H9 (cell line): ENCODE measurements at regions not wholly inside any gene's neighbourhood (a gene's known extent, or its start where the extent isn't known, plus 50 kb on each side); places are given as distances from the start of the nearest gene placed in this dataset.

ENCODE experiments used
- DNase-seq: peaks from one replicate; pipeline ENCODE4 v3.0.0-alpha.2; 2017
- H2AFZ ChIP-seq: one replicate; pipeline ENCODE4 v1.6.1; 2013; ENCODE audit warnings: mild to moderate bottlenecking, low read length, control low read depth, moderate library complexity
- H2AK5ac ChIP-seq: 2 replicates; pipeline ENCODE4 v1.6.1; 2013; ENCODE audit warnings: low read length, control low read depth, mixed read lengths; ENCODE audit not compliant: insufficient read length
- H2BK120ac ChIP-seq: one replicate; pipeline ENCODE4 v1.6.1; 2013; ENCODE audit warnings: low read depth, mild to moderate bottlenecking, low read length, control low read depth, inconsistent platforms; ENCODE audit not compliant: poor library complexity, severe bottlenecking
- H2BK12ac ChIP-seq: 2 replicates; pipeline ENCODE4 v1.6.1; 2013; ENCODE audit warnings: low read length, control low read depth, mixed read lengths, low read depth; ENCODE audit not compliant: insufficient read length
- H2BK15ac ChIP-seq: 2 replicates; pipeline ENCODE4 v1.6.1; 2013; ENCODE audit warnings: low read depth, low read length, control low read depth
- H2BK20ac ChIP-seq: one replicate; pipeline ENCODE4 v1.6.1; 2013; ENCODE audit warnings: low read depth, mild to moderate bottlenecking, low read length, control low read depth, inconsistent platforms; ENCODE audit not compliant: poor library complexity, severe bottlenecking
- H2BK5ac ChIP-seq: 2 replicates; pipeline ENCODE4 v1.6.1; 2013; ENCODE audit warnings: low read length, control low read depth, mixed read lengths; ENCODE audit not compliant: insufficient read length
- H3K14ac ChIP-seq: 2 replicates; pipeline ENCODE4 v1.6.1; 2013; ENCODE audit warnings: low read length, control low read depth; ENCODE audit not compliant: insufficient read depth
- H3K18ac ChIP-seq: 2 replicates; pipeline ENCODE4 v1.6.1; 2013; ENCODE audit warnings: low read depth, mild to moderate bottlenecking, mixed read lengths, low read length, control low read depth; ENCODE audit not compliant: insufficient read length
- H3K23ac ChIP-seq: 2 replicates; pipeline ENCODE4 v1.6.1; 2013; ENCODE audit warnings: low read length, control low read depth, mixed read lengths, low read depth; ENCODE audit not compliant: insufficient read length
- H3K23me2 ChIP-seq: 2 replicates; pipeline ENCODE4 v1.6.1; 2013; ENCODE audit warnings: low read depth, mild to moderate bottlenecking, mixed read lengths, low read length, control low read depth; ENCODE audit not compliant: insufficient read length, poor library complexity, severe bottlenecking
- H3K27ac ChIP-seq: 2 replicates; pipeline ENCODE4 v1.5.1; 2013; ENCODE audit warnings: low read length, control low read depth, mixed read lengths, low read depth; ENCODE audit not compliant: insufficient read length
- H3K27me3 ChIP-seq: 2 replicates; pipeline ENCODE4 v1.6.1; 2013; ENCODE audit warnings: low read length, control low read depth, inconsistent platforms; ENCODE audit not compliant: insufficient read depth
- H3K4ac ChIP-seq: 2 replicates; pipeline ENCODE4 v1.6.1; 2013; ENCODE audit warnings: low read depth, mild to moderate bottlenecking, control low read depth, inconsistent platforms, low read length, moderate library complexity
- H3K4me1 ChIP-seq: 2 replicates; pipeline ENCODE4 v1.6.1; 2013; ENCODE audit warnings: low read length, control low read depth, inconsistent platforms; ENCODE audit not compliant: insufficient read depth
- H3K4me2 ChIP-seq: 2 replicates; pipeline ENCODE4 v1.6.1; 2013; ENCODE audit warnings: low read length, control low read depth, mixed read lengths; ENCODE audit not compliant: insufficient read length, insufficient read depth
- H3K56ac ChIP-seq: 2 replicates; pipeline ENCODE4 v1.6.1; 2013; ENCODE audit warnings: low read depth, mild to moderate bottlenecking, mixed read lengths, low read length, control low read depth; ENCODE audit not compliant: insufficient read length
- H3K79me1 ChIP-seq: 2 replicates; pipeline ENCODE4 v1.6.1; 2013; ENCODE audit warnings: low read depth, mild to moderate bottlenecking, moderate library complexity, low read length, control low read depth, inconsistent platforms; ENCODE audit not compliant: insufficient read depth, poor library complexity, severe bottlenecking
- H3K79me2 ChIP-seq: 2 replicates; pipeline ENCODE4 v1.6.1; 2013; ENCODE audit warnings: low read length, control low read depth, inconsistent platforms; ENCODE audit not compliant: insufficient read depth
- H3K9ac ChIP-seq: 2 replicates; pipeline ENCODE4 v1.6.1; 2013; ENCODE audit warnings: low read length, control low read depth, mixed read lengths; ENCODE audit not compliant: insufficient read length; ENCODE audit errors: extremely low read depth
- H3K9me3 ChIP-seq: one replicate; pipeline ENCODE4 v1.6.1; 2013; ENCODE audit warnings: low read depth, low read length, inconsistent platforms; ENCODE audit not compliant: control insufficient read depth
- H3T11ph ChIP-seq: one replicate; pipeline ENCODE4 v1.6.1; 2013; ENCODE audit warnings: mild to moderate bottlenecking, low read length, control low read depth, inconsistent platforms
- H4K20me1 ChIP-seq: one replicate; pipeline ENCODE4 v1.6.1; 2013; ENCODE audit not compliant: control insufficient read depth, insufficient read length, insufficient read depth
- H4K5ac ChIP-seq: 2 replicates; pipeline ENCODE4 v1.6.1; 2013; ENCODE audit warnings: low read depth, mild to moderate bottlenecking, mixed read lengths, low read length, control low read depth; ENCODE audit not compliant: insufficient read length
- H4K8ac ChIP-seq: replicated peaks from 2 replicates; pipeline ENCODE4 v1.6.1; 2013; ENCODE audit warnings: low read length, control low read depth, mixed read lengths, low read depth; ENCODE audit not compliant: insufficient read length
- H4K91ac ChIP-seq: 2 replicates; pipeline ENCODE4 v1.6.1; 2013; ENCODE audit warnings: low read depth, mild to moderate bottlenecking, moderate library complexity, mixed read lengths, low read length, control low read depth; ENCODE audit not compliant: insufficient read length
- H3K27ac Mint-ChIP-seq, 3 experiments: 2 replicates in 2 of 3; 3 replicates in 1 of 3; pipeline ENCODE4 v1.8.0; 2020 to 2021; ENCODE audit warnings: mixed read lengths in 3 of 3, mild to moderate bottlenecking in 1 of 3, moderate library complexity in 1 of 3
- H3K27me3 Mint-ChIP-seq: 2 replicates; pipeline ENCODE4 v1.8.0; 2021; ENCODE audit warnings: low read depth, mild to moderate bottlenecking, moderate library complexity, mixed read lengths
- H3K36me3 Mint-ChIP-seq, 3 experiments: 2 replicates in 2 of 3; 3 replicates in 1 of 3; pipeline ENCODE4 v1.8.0; 2020 to 2021; ENCODE audit warnings: low read depth in 3 of 3, mixed read lengths in 3 of 3; ENCODE audit not compliant: insufficient read depth in 1 of 3
- H3K4me1 Mint-ChIP-seq, 2 experiments: 2 replicates each; pipeline ENCODE4 v1.8.0; 2020; ENCODE audit warnings: mixed read lengths in 2 of 2
- H3K4me3 Mint-ChIP-seq, 2 experiments: 2 replicates in 1 of 2; 3 replicates in 1 of 2; pipeline ENCODE4 v1.8.0; 2020 to 2021; ENCODE audit warnings: mild to moderate bottlenecking in 2 of 2, mixed read lengths in 2 of 2, moderate library complexity in 1 of 2
- H3K9me3 Mint-ChIP-seq, 2 experiments: 2 replicates in 1 of 2; 3 replicates in 1 of 2; pipeline ENCODE4 v1.8.0; 2020; ENCODE audit warnings: mild to moderate bottlenecking in 2 of 2, mixed read lengths in 2 of 2, moderate library complexity in 1 of 2
- WGBS: extraction: QIAGEN DNeasy Blood & Tissue Kit; methylation state at CpG from one replicate; pipeline ENCODE4 v1.1.7; 2013; ENCODE audit warnings: missing lambda C conversion rate, low lambda C conversion rate, mixed read lengths; ENCODE audit not compliant: insufficient read length; ENCODE audit errors: extremely low coverage; 5-methylcytosine and 5-hydroxymethylcytosine counted together
- TF ChIP-seq, protein P1 (sequence below): fragments of 200-600 bp; sonication (generic); conservative IDR thresholded peaks from 3 replicates; pipeline ENCODE4 v1.8.0; 2021; ENCODE audit warnings: antibody characterized with exemption, mild to moderate bottlenecking

GRCh38 chr15:62641825-62642224 lies 400.7 kb upstream of the TPM1 start:
- H4K8ac ChIP-seq, result no peak overlapping the region
- H3K79me2 ChIP-seq, result no peaks in the 10 kb centered on the region
- H2BK15ac ChIP-seq, result no peak overlapping the region
- Mint-ChIP-seq H3K4me1 (peaks cover 21 to 22% of the 10 kb centered on the region in 2 experiments), H3K9me3 (no peaks in the 10 kb centered on the region), H3K36me3 (no peaks in the 10 kb centered on the region), H3K27ac (peak overlapping the region in 1 of 3 experiments; percentile 42; a peak in 2 of 7 replicates), H3K27me3 (no peaks in the 10 kb centered on the region), H3K4me3 (no peak overlapping the region)
- no peak overlapping the region for H4K5ac ChIP-seq
- H3K23me2 ChIP-seq, result no peaks in the 10 kb centered on the region
- no peaks in the 10 kb centered on the region for H3K79me1 ChIP-seq
- H3K27me3 ChIP-seq, result no peaks in the 10 kb centered on the region
- H4K20me1 ChIP-seq, result peaks cover 2% of the 10 kb centered on the region
- no CpG with 5 or more reads among the region's 3 CpGs for WGBS
- H3K4ac ChIP-seq, result no peak overlapping the region
- no peak overlapping the region for H3K56ac ChIP-seq
- H3K14ac ChIP-seq, result no peak overlapping the region
- H3K4me2 ChIP-seq, result no peak overlapping the region
- H3K9ac ChIP-seq, result no peak overlapping the region
- no peak overlapping the region for H2BK20ac ChIP-seq
- no peak overlapping the region for H2BK5ac ChIP-seq
- H3K18ac ChIP-seq, result no peak overlapping the region
- H2AFZ ChIP-seq, result no peak overlapping the region
- H3K23ac ChIP-seq, result no peak overlapping the region
- no peak overlapping the region for H2BK120ac ChIP-seq
- no peak overlapping the region for H3T11ph ChIP-seq
- no peak overlapping the region for H2AK5ac ChIP-seq
- H3K9me3 ChIP-seq, result no peaks in the 10 kb centered on the region
- peaks cover 4% of the 10 kb centered on the region; the same call in 1 of the 2 replicates for H3K4me1 ChIP-seq
- no peak overlapping the region for H2BK12ac ChIP-seq
- no peak overlapping the region for H4K91ac ChIP-seq
- TF ChIP-seq, protein P1, sequence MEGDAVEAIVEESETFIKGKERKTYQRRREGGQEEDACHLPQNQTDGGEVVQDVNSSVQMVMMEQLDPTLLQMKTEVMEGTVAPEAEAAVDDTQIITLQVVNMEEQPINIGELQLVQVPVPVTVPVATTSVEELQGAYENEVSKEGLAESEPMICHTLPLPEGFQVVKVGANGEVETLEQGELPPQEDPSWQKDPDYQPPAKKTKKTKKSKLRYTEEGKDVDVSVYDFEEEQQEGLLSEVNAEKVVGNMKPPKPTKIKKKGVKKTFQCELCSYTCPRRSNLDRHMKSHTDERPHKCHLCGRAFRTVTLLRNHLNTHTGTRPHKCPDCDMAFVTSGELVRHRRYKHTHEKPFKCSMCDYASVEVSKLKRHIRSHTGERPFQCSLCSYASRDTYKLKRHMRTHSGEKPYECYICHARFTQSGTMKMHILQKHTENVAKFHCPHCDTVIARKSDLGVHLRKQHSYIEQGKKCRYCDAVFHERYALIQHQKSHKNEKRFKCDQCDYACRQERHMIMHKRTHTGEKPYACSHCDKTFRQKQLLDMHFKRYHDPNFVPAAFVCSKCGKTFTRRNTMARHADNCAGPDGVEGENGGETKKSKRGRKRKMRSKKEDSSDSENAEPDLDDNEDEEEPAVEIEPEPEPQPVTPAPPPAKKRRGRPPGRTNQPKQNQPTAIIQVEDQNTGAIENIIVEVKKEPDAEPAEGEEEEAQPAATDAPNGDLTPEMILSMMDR, result no peak
- no peak for DNase-seq
- H3K27ac ChIP-seq, result no peak overlapping the region
